Activated CD4-positive, alpha-beta T cell treated with anti-CD3 and anti-CD28 coated beads, Interleukin-2, amount 10 ng/mL, durations not matched to agents 7 days and 5 days (primary cell): ENCODE measurements at regions not wholly inside any gene's neighbourhood (a gene's known extent, or its start where the extent isn't known, plus 50 kb on each side); places are given as distances from the start of the nearest gene placed in this dataset.

Source experiments
- CTCF ChIA-PET: fragments of 350-600 bp; sonication (Branson Sonifier 250); formaldehyde crosslinking; loops from one replicate; lab custom pipeline; 2021; ENCODE audit warnings: antibody characterized with exemption; lab: Charles Lee
- POLR2A ChIA-PET: fragments of 350-600 bp; sonication (Branson Sonifier 250); formaldehyde crosslinking; loops from one replicate; lab custom pipeline; 2021; ENCODE audit warnings: antibody characterized with exemption; lab: Charles Lee
- DNase-seq: peaks from one replicate; pipeline ENCODE4 v3.0.0-alpha.2; 2020
- H3K27ac Mint-ChIP-seq: one replicate; pipeline ENCODE4 v1.8.0; 2021; ENCODE audit warnings: mild to moderate bottlenecking, moderate library complexity, mixed read lengths
- H3K27me3 Mint-ChIP-seq: one replicate; pipeline ENCODE4 v1.8.0; 2021; ENCODE audit warnings: mixed read lengths
- H3K36me3 Mint-ChIP-seq: one replicate; pipeline ENCODE4 v1.8.0; 2021; ENCODE audit warnings: low read depth, mixed read lengths
- H3K4me1 Mint-ChIP-seq: one replicate; pipeline ENCODE4 v1.8.0; 2021; ENCODE audit warnings: mixed read lengths
- H3K4me3 Mint-ChIP-seq: one replicate; pipeline ENCODE4 v1.8.0; 2021; ENCODE audit warnings: mild to moderate bottlenecking, moderate library complexity, mixed read lengths
- H3K9me3 Mint-ChIP-seq: one replicate; pipeline ENCODE4 v1.8.0; 2021; ENCODE audit warnings: mixed read lengths

- CTCF ChIA-PET = no interaction called here
- no peak overlapping the region for H3K27ac Mint-ChIP-seq
- no peaks in the 10 kb centered on the region for H3K36me3 Mint-ChIP-seq
These were observed 100.3 kb upstream of the DPYD start for GRCh38 chr1:98021126-98021525.

DNA sequence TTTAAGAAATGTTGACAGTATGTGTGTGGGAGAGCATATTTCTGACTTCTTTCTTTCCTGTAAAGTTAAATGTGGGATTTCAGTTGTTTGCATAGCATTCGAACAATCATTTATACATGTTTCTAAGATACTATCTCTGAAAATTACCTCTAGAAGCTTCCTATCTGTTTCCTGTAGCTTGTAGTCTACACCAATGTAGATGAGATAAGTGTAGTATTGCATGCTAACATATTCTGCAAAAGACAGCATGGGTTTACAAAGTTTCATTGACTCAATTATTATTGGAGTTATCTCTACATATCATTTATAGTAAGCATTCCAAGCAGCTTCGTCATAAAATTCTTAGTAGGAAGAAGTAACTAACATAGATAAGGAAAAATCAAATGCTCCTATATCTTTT lies 98.9 kb upstream of the DPYD start:
- no peaks in the 10 kb centered on the region for H3K36me3 Mint-ChIP-seq
- no peak overlapping the region for H3K4me3 Mint-ChIP-seq
- CTCF ChIA-PET = interaction anchor here (0.9 kb wide), 1 partner anchor 17 kb away, joined by 3 read pairs; no protein-coding TSS in a partner anchor
- H3K4me1 Mint-ChIP-seq = no peaks in the 10 kb centered on the region
- POLR2A ChIA-PET = no interaction called here
- no peak for DNase-seq
- peaks cover 16% of the 10 kb centered on the region for H3K27me3 Mint-ChIP-seq
- no peak overlapping the region for H3K27ac Mint-ChIP-seq
- H3K9me3 Mint-ChIP-seq = no peaks in the 10 kb centered on the region

More at GRCh38 chr1:98021126-98021525, 100.3 kb upstream of the DPYD start:
- Mint-ChIP-seq H3K27me3 (peaks cover 16% of the 10 kb centered on the region), H3K4me3 (no peak overlapping the region), H3K4me1 (no peaks in the 10 kb centered on the region), H3K9me3 (no peaks in the 10 kb centered on the region)
- POLR2A ChIA-PET = no interaction called here
- no peak for DNase-seq

DNA sequence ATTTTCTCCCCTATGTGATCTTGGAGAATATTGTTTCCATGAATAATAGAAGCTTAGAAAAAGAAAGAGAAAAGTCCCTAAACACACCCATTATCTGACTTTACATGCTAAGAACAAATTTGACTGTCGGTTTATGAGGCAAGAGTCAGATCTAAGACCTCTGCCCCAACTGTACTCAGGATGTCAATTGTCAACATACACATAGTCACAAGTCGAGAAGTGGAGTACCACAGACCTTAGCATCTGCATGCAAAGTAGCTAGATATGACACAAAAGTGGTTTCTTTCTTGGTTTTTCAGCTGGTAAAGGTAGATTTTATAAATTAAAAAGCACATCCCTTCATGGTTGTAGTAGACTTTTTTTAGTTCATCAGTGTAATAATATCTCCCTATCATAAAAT lies 97.2 kb upstream of the DPYD start:
- POLR2A ChIA-PET = no interaction called here
- CTCF ChIA-PET = no interaction called here

GRCh38 chr1:98017184-98017583 lies 96.3 kb upstream of the DPYD start:
- ChIA-PET POLR2A (no interaction called here), CTCF (no interaction called here)
- H3K4me3 Mint-ChIP-seq = no peak overlapping the region
- peaks cover 14% of the 10 kb centered on the region for H3K27me3 Mint-ChIP-seq
- H3K27ac Mint-ChIP-seq = no peak overlapping the region
- H3K4me1 Mint-ChIP-seq = no peaks in the 10 kb centered on the region
- DNase-seq = no peak
- H3K36me3 Mint-ChIP-seq = no peaks in the 10 kb centered on the region
- no peaks in the 10 kb centered on the region for H3K9me3 Mint-ChIP-seq

More for the DNA sequence above, 97.2 kb upstream of the DPYD start:
- H3K4me1 Mint-ChIP-seq = no peaks in the 10 kb centered on the region
- H3K27me3 Mint-ChIP-seq = peaks cover 13% of the 10 kb centered on the region
- no peak for DNase-seq
- no peak overlapping the region for H3K4me3 Mint-ChIP-seq
- H3K9me3 Mint-ChIP-seq = no peaks in the 10 kb centered on the region
- H3K36me3 Mint-ChIP-seq = no peaks in the 10 kb centered on the region
- no peak overlapping the region for H3K27ac Mint-ChIP-seq

GRCh38 chr1:98008373-98008772 lies 87.5 kb upstream of the DPYD start:
- Mint-ChIP-seq H3K4me3 (no peak overlapping the region), H3K4me1 (peaks cover 5% of the 10 kb centered on the region), H3K36me3 (no peaks in the 10 kb centered on the region), H3K27ac (no peak overlapping the region), H3K9me3 (no peaks in the 10 kb centered on the region), H3K27me3 (peaks cover 9% of the 10 kb centered on the region)
- POLR2A ChIA-PET = interaction anchor here (0.6 kb wide), 1 partner anchor 35 kb away, joined by 4 read pairs; no protein-coding TSS in a partner anchor
- CTCF ChIA-PET = no interaction called here
- DNase-seq = no peak

- Mint-ChIP-seq H3K4me3 (no peak overlapping the region), H3K27me3 (peaks cover 3% of the 10 kb centered on the region), H3K4me1 (peaks cover 5% of the 10 kb centered on the region), H3K9me3 (no peaks in the 10 kb centered on the region), H3K36me3 (no peaks in the 10 kb centered on the region), H3K27ac (no peak overlapping the region)
- DNase-seq = no peak
- ChIA-PET POLR2A (no interaction called here), CTCF (interaction anchor here (0.6 kb wide), 1 partner anchor 154 kb away, joined by 3 read pairs; no protein-coding TSS in a partner anchor)
These were observed 84.6 kb upstream of the DPYD start for GRCh38 chr1:98005326-98006010.

GRCh38 chr1:98003442-98003841 lies 82.6 kb upstream of the DPYD start:
- ChIA-PET CTCF (interaction anchor here (0.6 to 1.5 kb wide), 3 partner anchors 17 to 130 kb away, joined by 3 to 4 read pairs (median 3); no protein-coding TSS in a partner anchor), POLR2A (no interaction called here)
- no peak overlapping the region for H3K4me3 Mint-ChIP-seq
- H3K9me3 Mint-ChIP-seq = no peaks in the 10 kb centered on the region
- H3K36me3 Mint-ChIP-seq = no peaks in the 10 kb centered on the region
- peaks cover 3% of the 10 kb centered on the region for H3K4me1 Mint-ChIP-seq
- DNase-seq = no peak
- H3K27me3 Mint-ChIP-seq = peaks cover 6% of the 10 kb centered on the region
- H3K27ac Mint-ChIP-seq = no peak overlapping the region

DNA sequence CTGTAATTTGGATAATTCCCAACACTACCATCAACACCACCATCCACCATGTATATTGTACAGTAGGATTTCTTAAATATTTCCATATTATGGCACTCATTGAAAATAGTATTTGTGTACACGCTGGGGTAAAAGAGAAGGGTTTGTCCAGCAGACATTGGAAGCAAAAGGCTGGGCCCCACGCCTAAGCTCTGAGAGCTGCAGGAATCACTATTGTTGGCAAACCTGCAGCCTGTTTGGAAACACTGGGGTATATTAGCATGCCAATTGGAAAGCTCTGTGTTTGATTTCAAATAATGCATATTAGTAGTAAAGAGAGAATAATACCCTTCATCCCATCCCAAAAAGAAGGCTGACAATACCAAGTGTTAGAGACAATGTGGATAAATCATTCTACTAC lies 81.5 kb upstream of the DPYD start:
- Mint-ChIP-seq H3K9me3 (no peaks in the 10 kb centered on the region), H3K4me1 (no peaks in the 10 kb centered on the region), H3K4me3 (no peak overlapping the region), H3K36me3 (no peaks in the 10 kb centered on the region), H3K27ac (no peak overlapping the region), H3K27me3 (peaks cover 9% of the 10 kb centered on the region)
- ChIA-PET CTCF (interaction anchor here (1.0 to 1.5 kb wide), 2 partner anchors 21 to 129 kb away, joined by 3 to 4 read pairs; no protein-coding TSS in a partner anchor), POLR2A (no interaction called here)
- no peak for DNase-seq

- ChIA-PET POLR2A (no interaction called here), CTCF (no interaction called here)
- Mint-ChIP-seq H3K9me3 (no peaks in the 10 kb centered on the region), H3K36me3 (no peaks in the 10 kb centered on the region), H3K27ac (no peak overlapping the region), H3K27me3 (peaks cover 9% of the 10 kb centered on the region), H3K4me3 (no peak overlapping the region), H3K4me1 (no peaks in the 10 kb centered on the region)
- DNase-seq = no peak
These were observed 80.9 kb upstream of the DPYD start for GRCh38 chr1:98001764-98002163.

DNA sequence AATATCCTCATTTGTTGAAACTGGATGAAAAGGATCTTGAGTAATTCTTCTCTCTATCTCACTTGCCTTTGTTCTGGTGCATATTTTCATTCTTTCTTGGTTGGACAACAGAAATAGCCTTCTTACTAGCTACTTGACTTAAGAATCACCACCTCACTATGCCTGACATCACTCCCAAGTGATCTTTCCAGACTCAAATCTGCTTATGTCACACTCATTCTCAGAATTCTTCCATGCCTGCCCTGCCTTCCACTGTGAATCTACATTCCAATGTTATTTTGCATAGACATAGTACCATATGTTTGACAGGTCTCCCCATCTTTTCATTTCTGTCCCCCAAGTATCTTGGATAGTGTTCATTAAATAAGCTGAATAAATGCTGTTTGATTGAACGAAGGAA lies 78.5 kb upstream of the DPYD start:
- Mint-ChIP-seq H3K9me3 (no peaks in the 10 kb centered on the region), H3K36me3 (no peaks in the 10 kb centered on the region), H3K4me1 (no peaks in the 10 kb centered on the region), H3K27me3 (peaks cover 7% of the 10 kb centered on the region), H3K4me3 (no peak overlapping the region), H3K27ac (no peak overlapping the region)
- POLR2A ChIA-PET = no interaction called here
- CTCF ChIA-PET = no interaction called here
- DNase-seq = no peak

DNA sequence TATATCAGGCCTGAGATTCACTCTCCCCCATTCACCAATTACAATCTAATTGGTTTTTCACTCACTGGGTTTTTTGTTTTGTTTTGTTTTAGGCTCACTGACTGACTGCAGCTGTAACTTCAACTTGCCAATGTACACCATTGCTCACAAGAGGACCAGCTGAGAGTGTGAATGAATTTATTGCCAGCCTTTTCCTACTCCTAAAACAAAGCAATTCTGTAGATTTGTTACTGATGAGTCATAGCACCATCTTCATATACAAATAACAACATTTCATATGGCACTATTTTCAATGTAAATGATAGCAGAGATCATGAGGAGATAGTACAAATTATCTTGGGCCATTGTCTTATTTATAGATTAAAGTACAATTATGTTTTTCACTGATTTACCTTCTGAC lies 76.0 kb upstream of the DPYD start:
- H3K27me3 Mint-ChIP-seq = peaks cover 10% of the 10 kb centered on the region
- DNase-seq = no peak
- ChIA-PET POLR2A (interaction anchor here (0.6 kb wide), 1 partner anchor 812 kb away, joined by 3 read pairs; no protein-coding TSS in a partner anchor), CTCF (no interaction called here)
- no peaks in the 10 kb centered on the region for H3K4me1 Mint-ChIP-seq
- H3K36me3 Mint-ChIP-seq = no peaks in the 10 kb centered on the region
- no peak overlapping the region for H3K27ac Mint-ChIP-seq
- no peak overlapping the region for H3K4me3 Mint-ChIP-seq
- no peaks in the 10 kb centered on the region for H3K9me3 Mint-ChIP-seq

DNA sequence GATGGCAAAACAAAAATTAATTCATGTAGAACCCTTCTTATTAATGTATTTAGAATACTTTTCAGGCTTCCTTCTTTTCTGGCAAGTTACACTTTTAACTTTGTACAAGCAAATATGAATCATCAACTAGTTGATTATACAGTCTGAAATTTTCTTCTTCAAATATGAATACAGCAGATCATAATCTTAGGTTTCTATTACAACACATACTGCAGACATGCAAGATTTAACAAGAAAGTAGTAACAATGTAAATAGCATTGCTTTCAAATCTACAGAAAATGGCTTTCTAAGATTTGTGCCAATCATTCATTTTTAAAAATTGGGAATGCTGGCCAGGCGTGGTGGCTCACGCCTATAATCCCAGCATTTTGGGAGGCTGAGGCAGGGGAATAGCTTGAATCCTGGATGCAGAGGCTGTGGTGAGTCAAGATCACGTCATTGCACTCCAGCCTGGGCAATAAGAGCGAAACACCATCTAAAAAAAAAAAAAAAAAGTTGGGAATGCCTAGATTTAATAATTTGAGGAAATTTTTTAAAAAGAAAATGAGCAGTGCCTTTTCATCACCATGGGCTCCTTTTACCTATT lies 68.4 kb upstream of the DPYD start:
- ChIA-PET POLR2A (no interaction called here), CTCF (no interaction called here)
- no peak overlapping the region for H3K4me3 Mint-ChIP-seq
- no peak for DNase-seq
- H3K36me3 Mint-ChIP-seq = no peaks in the 10 kb centered on the region
- H3K27ac Mint-ChIP-seq = no peak overlapping the region
- H3K9me3 Mint-ChIP-seq = no peaks in the 10 kb centered on the region
- H3K27me3 Mint-ChIP-seq = peaks cover 3% of the 10 kb centered on the region
- peaks cover 9% of the 10 kb centered on the region for H3K4me1 Mint-ChIP-seq
